DND-41 (cell line): ENCODE measurements at regions not wholly inside any gene's neighbourhood (a gene's known extent, or its start where the extent isn't known, plus 50 kb on each side); places are given as distances from the start of the nearest gene placed in this dataset.

Experiments
- ATAC-seq: fragments of 200-7000 bp; cut with Tn5 transposase; 3 replicates; pipeline ENCODE4 v1.9.1; 2021; ENCODE audit warnings: low read depth; ENCODE audit not compliant: insufficient read depth
- DNase-seq: peaks from one replicate; pipeline ENCODE4 v3.0.0-alpha.2; 2020
- H2AFZ ChIP-seq: 2 replicates; pipeline ENCODE4 v1.6.0; 2012; ENCODE audit warnings: low read depth, low read length
- H3K27ac ChIP-seq: 2 replicates; pipeline ENCODE4 v1.5.1; 2012; ENCODE audit warnings: low read length, inconsistent platforms
- H3K27me3 ChIP-seq: fragments of 200-600 bp; sonication (generic); 2 replicates; pipeline ENCODE4 v1.6.0; 2012; ENCODE audit warnings: low read length, mild to moderate bottlenecking, inconsistent platforms; ENCODE audit not compliant: insufficient read depth, poor library complexity
- H3K36me3 ChIP-seq: 2 replicates; pipeline ENCODE4 v1.5.1; 2012; ENCODE audit warnings: low read length, inconsistent platforms; ENCODE audit not compliant: insufficient read depth
- H3K4me1 ChIP-seq: 2 replicates; pipeline ENCODE4 v1.5.1; 2012; ENCODE audit warnings: mild to moderate bottlenecking, low read length; ENCODE audit not compliant: insufficient read depth
- H3K4me2 ChIP-seq: 2 replicates; pipeline ENCODE4 v1.6.0; 2012; ENCODE audit warnings: mild to moderate bottlenecking, moderate library complexity, low read length, inconsistent platforms; ENCODE audit not compliant: insufficient read depth
- H3K4me3 ChIP-seq, 2 experiments: fragments of 200-600 bp in 1 of 2; shearing (Covaris generic) in 1 of 2; 2 replicates each; pipeline ENCODE4 v1.5.1; 2012 to 2016; ENCODE audit warnings: inconsistent platforms in 2 of 2, low read length in 2 of 2, mild to moderate bottlenecking in 2 of 2, low read depth in 1 of 2, moderate library complexity in 1 of 2
- H3K79me2 ChIP-seq: 2 replicates; pipeline ENCODE4 v1.6.0; 2012; ENCODE audit warnings: low read length, inconsistent platforms; ENCODE audit not compliant: insufficient read depth
- H3K9ac ChIP-seq: 2 replicates; pipeline ENCODE4 v1.6.0; 2012; ENCODE audit warnings: low read depth, mild to moderate bottlenecking, inconsistent platforms, low read length, moderate library complexity
- H3K9me3 ChIP-seq: 2 replicates; pipeline ENCODE4 v1.5.1; 2012; ENCODE audit warnings: low read length, moderate library complexity, mild to moderate bottlenecking, inconsistent platforms; ENCODE audit not compliant: insufficient read depth, severe bottlenecking
- H4K20me1 ChIP-seq: 2 replicates; pipeline ENCODE4 v1.6.0; 2012; ENCODE audit warnings: low read length; ENCODE audit not compliant: insufficient read depth
- CTCF ChIP-seq: IDR thresholded peaks from 2 replicates; pipeline ENCODE4 v1.5.1; 2012; ENCODE audit warnings: borderline replicate concordance, low read length, moderate library complexity, mild to moderate bottlenecking; ENCODE audit not compliant: poor library complexity, severe bottlenecking; ENCODE audit errors: extremely low read depth
- EZH2 ChIP-seq: IDR thresholded peaks from 3 replicates; pipeline ENCODE4 v1.6.1; 2012; ENCODE audit warnings: borderline replicate concordance, low read depth, mild to moderate bottlenecking, moderate library complexity, low read length, inconsistent platforms; ENCODE audit not compliant: severe bottlenecking

- TF ChIP-seq EZH2, result no peak
- TF ChIP-seq CTCF, result no peak
- DNase-seq (no peak), ATAC-seq (no peak)
- H3K9me3 ChIP-seq, result no peaks in the 10 kb centered on the region
- H2AFZ ChIP-seq, result no peak overlapping the region
- H3K4me2 ChIP-seq, result no peak overlapping the region
- no peak overlapping the region for H3K4me3 ChIP-seq
- H3K4me1 ChIP-seq, result no peaks in the 10 kb centered on the region
- H3K79me2 ChIP-seq, result no peaks in the 10 kb centered on the region
- H3K27ac ChIP-seq, result no peak overlapping the region
- no peak overlapping the region for H3K9ac ChIP-seq
- no peaks in the 10 kb centered on the region for H3K36me3 ChIP-seq
- H3K27me3 ChIP-seq, result no peaks in the 10 kb centered on the region
- H4K20me1 ChIP-seq, result no peaks in the 10 kb centered on the region
Measured at GRCh38 chr21:36641886-36642285, 57.0 kb upstream of the SIM2 start.

- Histone ChIP-seq H4K20me1 (no peaks in the 10 kb centered on the region), H3K27ac (no peak overlapping the region), H3K9me3 (no peaks in the 10 kb centered on the region), H3K4me2 (no peak overlapping the region), H3K27me3 (no peaks in the 10 kb centered on the region), H3K79me2 (no peaks in the 10 kb centered on the region), H2AFZ (no peak overlapping the region), H3K4me3 (no peak overlapping the region), H3K9ac (no peak overlapping the region), H3K4me1 (no peaks in the 10 kb centered on the region), H3K36me3 (no peaks in the 10 kb centered on the region)
- no peak for ATAC-seq
- DNase-seq, result no peak
- TF ChIP-seq EZH2, result no peak
- no peak for TF ChIP-seq CTCF
Measured at GRCh38 chr21:36642777-36643176, 56.1 kb upstream of the SIM2 start.

- no peaks in the 10 kb centered on the region for H3K4me1 ChIP-seq
- TF ChIP-seq EZH2 (no peak), CTCF (no peak)
Measured at GRCh38 chr21:36643374-36644250, 55.3 kb upstream of the SIM2 start.

GRCh38 chr21:36646011-36646410, 52.9 kb upstream of the SIM2 start:
- no peak overlapping the region for H2AFZ ChIP-seq
- no peaks in the 10 kb centered on the region for H3K9me3 ChIP-seq
- no peaks in the 10 kb centered on the region for H3K27me3 ChIP-seq
- H3K4me2 ChIP-seq, result no peak overlapping the region
- no peaks in the 10 kb centered on the region for H4K20me1 ChIP-seq
- H3K4me1 ChIP-seq, result no peaks in the 10 kb centered on the region
- no peaks in the 10 kb centered on the region for H3K79me2 ChIP-seq
- ATAC-seq (no peak), DNase-seq (no peak)
- TF ChIP-seq CTCF (no peak), EZH2 (no peak)
- H3K36me3 ChIP-seq, result no peaks in the 10 kb centered on the region
- H3K4me3 ChIP-seq, result no peak overlapping the region
- no peak overlapping the region for H3K27ac ChIP-seq
- no peak overlapping the region for H3K9ac ChIP-seq

More at GRCh38 chr21:36643374-36644250, 55.3 kb upstream of the SIM2 start:
- ATAC-seq, result no peak
- no peak overlapping the region for H2AFZ ChIP-seq
- H3K36me3 ChIP-seq, result no peaks in the 10 kb centered on the region
- H3K27me3 ChIP-seq, result no peaks in the 10 kb centered on the region
- no peak overlapping the region for H3K27ac ChIP-seq
- H3K9ac ChIP-seq, result no peak overlapping the region
- no peak for DNase-seq
- no peak overlapping the region for H3K4me3 ChIP-seq
- no peaks in the 10 kb centered on the region for H4K20me1 ChIP-seq
- H3K79me2 ChIP-seq, result no peaks in the 10 kb centered on the region
- no peak overlapping the region for H3K4me2 ChIP-seq
- no peaks in the 10 kb centered on the region for H3K9me3 ChIP-seq
